Gastroesophageal sphincter (tissue), 3 donors: ENCODE measurements at regions not wholly inside any gene's neighbourhood (a gene's known extent, or its start where the extent isn't known, plus 50 kb on each side); places are given as distances from the start of the nearest gene placed in this dataset.

ENCODE experiments used
- CTCF ChIP-seq, 4 experiments: fragments of 200-600 bp in 2 of 4; fragments of 450-650 bp in 2 of 4; sonication (generic) in 1 of 4; IDR thresholded peaks; one replicate each; pipeline ENCODE4 v1.5.1; 2017 to 2019; ENCODE audit warnings: antibody characterized with exemption in 4 of 4, mild to moderate bottlenecking in 2 of 4, moderate library complexity in 2 of 4
- POLR2A ChIP-seq, 2 donors: fragments of 450-650 bp; IDR thresholded peaks; one replicate each; pipeline ENCODE4 v1.6.1; 2017; ENCODE audit warnings: antibody characterized with exemption in 2 of 2, mild to moderate bottlenecking in 2 of 2, moderate library complexity in 1 of 2

DNA sequence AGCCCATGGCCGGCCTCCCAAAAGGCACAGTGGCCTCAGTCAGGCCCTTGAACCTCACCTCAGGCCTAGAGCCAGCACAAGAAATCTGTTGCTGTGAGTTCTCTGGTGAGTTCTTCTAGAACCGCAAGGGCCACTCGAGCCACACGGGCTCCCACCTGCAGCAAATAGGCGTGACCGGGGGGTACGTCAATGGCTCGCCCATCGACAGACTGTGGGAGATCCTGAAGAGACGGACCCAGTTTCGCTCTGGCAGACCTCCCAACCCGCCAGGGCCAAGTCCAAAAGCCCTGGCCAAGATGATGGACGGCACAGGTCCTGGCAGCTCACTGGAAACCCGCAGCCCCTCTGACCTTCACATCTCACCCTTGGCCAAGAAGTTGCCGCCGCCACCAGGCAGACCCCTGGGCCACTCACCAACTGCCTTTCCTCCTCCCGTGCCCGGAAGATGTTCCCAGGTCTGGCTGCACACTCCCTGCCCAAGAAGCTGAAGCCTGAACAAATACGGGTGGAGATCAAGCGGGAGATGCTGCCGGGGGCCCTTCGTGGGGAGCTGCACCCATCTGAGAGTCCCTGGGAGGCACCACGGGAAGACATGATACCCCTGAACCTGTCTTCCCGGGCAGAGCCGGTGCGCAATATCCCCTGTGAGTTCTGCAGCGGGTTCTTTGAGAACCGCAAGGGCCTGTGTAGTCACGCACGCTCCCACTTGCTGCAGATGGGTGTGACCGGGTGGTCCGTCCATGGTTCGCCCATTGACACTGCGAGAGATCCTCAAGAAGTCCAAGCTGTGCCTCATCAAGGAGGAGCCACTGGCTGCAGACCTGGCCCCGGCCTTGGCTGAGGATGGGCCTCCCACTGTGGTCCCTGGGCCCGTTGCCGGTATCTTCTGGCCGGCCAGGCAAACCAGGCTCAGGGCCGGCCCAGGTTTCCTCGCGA, 544.2 kb upstream of the CCDC179 start:
- TF ChIP-seq POLR2A (IDR thresholded peaks at IDR 0.05) = no peak
- TF ChIP-seq CTCF (IDR thresholded peaks at IDR 0.05) = no peak
